GM18951 (cell line): ENCODE measurements at regions not wholly inside any gene's neighbourhood (a gene's known extent, or its start where the extent isn't known, plus 50 kb on each side); places are given as distances from the start of the nearest gene placed in this dataset.

Experiments
- POLR2A ChIP-seq: IDR thresholded peaks from 4 replicates; pipeline ENCODE4 v1.6.1; 2011; ENCODE audit warnings: mild to moderate bottlenecking; ENCODE audit not compliant: insufficient read length, insufficient read depth; ENCODE audit errors: extremely low read depth
- in situ Hi-C: fragments of 300-500 bp; cut with MboI; formaldehyde crosslinking; loops from one replicate; pipeline ENCODE4 v1.12.0; 2022; ENCODE audit warnings: low sequenced_read_pairs, mixed read lengths, inconsistent platforms; ENCODE audit not compliant: unreplicated experiment

GRCh38 chr2:217293607-217294006, 433.7 kb upstream of the TNP1 start:
- TF ChIP-seq POLR2A, result no peak

GRCh38 chr2:217293046-217293445, 433.2 kb upstream of the TNP1 start:
- in situ Hi-C loops, result no loop called here
- no peak for TF ChIP-seq POLR2A

More at GRCh38 chr2:217293607-217294006, 433.7 kb upstream of the TNP1 start:
- in situ Hi-C loops, result no loop called here

- TF ChIP-seq POLR2A, result no peak
- in situ Hi-C loops, result no loop called here
Observed at GRCh38 chr2:217291259-217291658, 431.4 kb upstream of the TNP1 start.

GRCh38 chr2:217290467-217290866, 430.6 kb upstream of the TNP1 start:
- in situ Hi-C loops, result no loop called here
- no peak for TF ChIP-seq POLR2A

GRCh38 chr2:217289907-217290280, 430.0 kb upstream of the TNP1 start:
- in situ Hi-C loops, result no loop called here
- no peak for TF ChIP-seq POLR2A

GRCh38 chr2:217289177-217289906, 429.5 kb upstream of the TNP1 start:
- in situ Hi-C loops, result no loop called here
- TF ChIP-seq POLR2A, result no peak

GRCh38 chr2:217288472-217289063, 428.7 kb upstream of the TNP1 start:
- in situ Hi-C loops, result no loop called here
- no peak for TF ChIP-seq POLR2A

GRCh38 chr2:217286833-217287232, 427.0 kb upstream of the TNP1 start:
- TF ChIP-seq POLR2A, result no peak
- in situ Hi-C loops, result no loop called here

- TF ChIP-seq POLR2A, result no peak
- in situ Hi-C loops, result no loop called here
Observed at GRCh38 chr2:217285926-217286325, 426.1 kb upstream of the TNP1 start.

GRCh38 chr2:217283460-217283859, 423.6 kb upstream of the TNP1 start:
- TF ChIP-seq POLR2A, result no peak
- in situ Hi-C loops, result no loop called here

- TF ChIP-seq POLR2A, result no peak
- in situ Hi-C loops, result no loop called here
Observed at GRCh38 chr2:217282531-217282930, 422.7 kb upstream of the TNP1 start.

GRCh38 chr2:217279556-217279955, 419.7 kb upstream of the TNP1 start:
- in situ Hi-C loops, result no loop called here
- no peak for TF ChIP-seq POLR2A

GRCh38 chr2:217279140-217279539, 419.3 kb upstream of the TNP1 start:
- in situ Hi-C loops, result no loop called here
- no peak for TF ChIP-seq POLR2A

- TF ChIP-seq POLR2A, result no peak
- in situ Hi-C loops, result no loop called here
Observed at GRCh38 chr2:217277646-217278398, 418.0 kb upstream of the TNP1 start.

- TF ChIP-seq POLR2A, result no peak
- in situ Hi-C loops, result no loop called here
Observed at GRCh38 chr2:217276433-217276832, 416.6 kb upstream of the TNP1 start.
